Epithelial cell of proximal tubule (primary cell): ENCODE measurements at regions not wholly inside any gene's neighbourhood (a gene's known extent, or its start where the extent isn't known, plus 50 kb on each side); places are given as distances from the start of the nearest gene placed in this dataset.

Experiments
- DNase-seq: peaks from one replicate; pipeline ENCODE4 v3.0.0-alpha.2; 2011; ENCODE audit warnings: low read depth
- H3K4me3 ChIP-seq: 2 replicates; pipeline ENCODE4 v1.5.1; 2011; ENCODE audit warnings: low read depth, mild to moderate bottlenecking, low read length
- TF ChIP-seq, protein P1 (sequence below): conservative IDR thresholded peaks from 2 replicates; pipeline ENCODE4 v1.5.1; 2012; ENCODE audit warnings: low read depth, mild to moderate bottlenecking, low read length

- TF ChIP-seq, protein P1, sequence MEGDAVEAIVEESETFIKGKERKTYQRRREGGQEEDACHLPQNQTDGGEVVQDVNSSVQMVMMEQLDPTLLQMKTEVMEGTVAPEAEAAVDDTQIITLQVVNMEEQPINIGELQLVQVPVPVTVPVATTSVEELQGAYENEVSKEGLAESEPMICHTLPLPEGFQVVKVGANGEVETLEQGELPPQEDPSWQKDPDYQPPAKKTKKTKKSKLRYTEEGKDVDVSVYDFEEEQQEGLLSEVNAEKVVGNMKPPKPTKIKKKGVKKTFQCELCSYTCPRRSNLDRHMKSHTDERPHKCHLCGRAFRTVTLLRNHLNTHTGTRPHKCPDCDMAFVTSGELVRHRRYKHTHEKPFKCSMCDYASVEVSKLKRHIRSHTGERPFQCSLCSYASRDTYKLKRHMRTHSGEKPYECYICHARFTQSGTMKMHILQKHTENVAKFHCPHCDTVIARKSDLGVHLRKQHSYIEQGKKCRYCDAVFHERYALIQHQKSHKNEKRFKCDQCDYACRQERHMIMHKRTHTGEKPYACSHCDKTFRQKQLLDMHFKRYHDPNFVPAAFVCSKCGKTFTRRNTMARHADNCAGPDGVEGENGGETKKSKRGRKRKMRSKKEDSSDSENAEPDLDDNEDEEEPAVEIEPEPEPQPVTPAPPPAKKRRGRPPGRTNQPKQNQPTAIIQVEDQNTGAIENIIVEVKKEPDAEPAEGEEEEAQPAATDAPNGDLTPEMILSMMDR: no peak
- no peak overlapping the region for H3K4me3 ChIP-seq
- DNase-seq: no peak
These were observed 189.3 kb upstream of the TNRC6C start for GRCh38 chr17:77769215-77769614.

- DNase-seq: no peak
These were observed 188.7 kb upstream of the TNRC6C start for GRCh38 chr17:77769762-77770161.

GRCh38 chr17:77770331-77771105 lies 188.0 kb upstream of the TNRC6C start:
- TF ChIP-seq, protein P1: no peak
- no peak for DNase-seq
- no peak overlapping the region for H3K4me3 ChIP-seq

More at GRCh38 chr17:77769762-77770161, 188.7 kb upstream of the TNRC6C start:
- no peak overlapping the region for H3K4me3 ChIP-seq
- TF ChIP-seq, protein P1: no peak

DNA sequence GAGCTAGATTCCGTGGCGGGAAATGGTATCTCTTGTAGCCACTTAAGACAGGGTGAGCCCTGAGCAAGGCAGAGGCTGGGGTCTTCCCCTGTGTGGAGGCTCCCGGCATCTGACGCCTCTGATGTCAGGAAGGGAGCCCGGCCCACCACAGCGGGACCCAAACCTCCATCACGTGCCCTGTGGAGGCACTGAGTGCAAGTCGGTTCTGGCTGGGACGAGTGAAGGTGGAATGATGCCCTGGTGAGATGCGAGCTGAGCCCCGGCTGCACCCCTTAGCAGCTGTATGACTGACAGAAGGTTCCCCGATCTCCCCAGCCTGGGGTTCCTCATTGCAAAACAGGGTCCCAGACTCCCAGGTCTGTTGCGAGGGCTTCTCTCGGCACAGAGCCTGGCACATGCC lies 187.4 kb upstream of the TNRC6C start:
- H3K4me3 ChIP-seq: no peak overlapping the region
- DNase-seq: no peak
- TF ChIP-seq, protein P1: no peak

DNA sequence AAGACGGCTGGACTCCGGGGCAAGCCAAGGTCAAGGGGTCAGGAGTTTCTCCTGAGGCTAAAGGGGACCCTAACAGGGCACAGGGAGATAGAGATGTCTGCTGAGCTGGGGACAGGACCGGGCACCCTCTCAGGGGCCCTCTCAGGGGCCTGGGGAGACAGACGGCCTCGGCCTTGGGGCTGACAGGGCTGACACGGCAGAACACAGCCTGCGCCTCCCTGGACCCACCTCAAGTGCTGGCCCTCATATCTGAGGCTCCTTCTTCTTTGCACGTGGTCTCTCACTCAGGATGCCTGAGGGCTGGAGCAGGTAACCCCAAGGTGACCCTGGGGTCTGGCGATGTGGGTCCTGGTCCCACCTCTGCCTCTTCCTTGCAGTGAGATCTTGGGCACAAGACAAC lies 186.9 kb upstream of the TNRC6C start:
- TF ChIP-seq, protein P1: no peak
- DNase-seq: no peak

DNA sequence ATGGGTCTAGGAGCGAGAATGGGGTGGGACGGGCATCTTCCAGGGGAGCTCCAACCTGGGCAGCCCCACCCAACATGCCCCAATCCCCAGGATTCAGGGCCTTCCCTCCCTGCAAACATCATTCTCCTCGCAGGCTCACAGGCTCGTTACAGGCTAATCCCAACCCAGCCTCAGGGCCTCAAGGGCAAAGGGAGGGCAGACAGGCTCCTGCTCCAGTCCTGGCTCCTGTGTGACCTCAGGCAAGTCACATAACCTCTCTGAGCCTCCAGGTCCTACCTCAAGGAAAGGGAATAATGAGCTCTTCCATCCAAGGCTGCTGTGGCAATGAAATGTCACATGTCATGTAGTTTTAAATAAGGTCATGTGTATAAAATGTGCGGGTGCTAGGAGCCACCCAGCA lies 186.5 kb upstream of the TNRC6C start:
- H3K4me3 ChIP-seq: no peak overlapping the region
- TF ChIP-seq, protein P1: no peak
- no peak for DNase-seq

More for the DNA sequence above, 186.9 kb upstream of the TNRC6C start:
- no peak overlapping the region for H3K4me3 ChIP-seq

GRCh38 chr17:77772461-77772897 lies 186.0 kb upstream of the TNRC6C start:
- TF ChIP-seq, protein P1: peak; percentile 46
- DNase-seq: no peak
- H3K4me3 ChIP-seq: no peak overlapping the region
